Endometrium (tissue), 2 donors: ENCODE measurements at regions not wholly inside any gene's neighbourhood (a gene's known extent, or its start where the extent isn't known, plus 50 kb on each side); places are given as distances from the start of the nearest gene placed in this dataset.

Source experiments
- FAIRE-seq: peaks from 2 replicates; lab custom pipeline; 2012; peaks lifted over from hg19 to GRCh38; lab: Jason Lieb, UNC
- donor health status: control.
- donor health status: control.

DNA sequence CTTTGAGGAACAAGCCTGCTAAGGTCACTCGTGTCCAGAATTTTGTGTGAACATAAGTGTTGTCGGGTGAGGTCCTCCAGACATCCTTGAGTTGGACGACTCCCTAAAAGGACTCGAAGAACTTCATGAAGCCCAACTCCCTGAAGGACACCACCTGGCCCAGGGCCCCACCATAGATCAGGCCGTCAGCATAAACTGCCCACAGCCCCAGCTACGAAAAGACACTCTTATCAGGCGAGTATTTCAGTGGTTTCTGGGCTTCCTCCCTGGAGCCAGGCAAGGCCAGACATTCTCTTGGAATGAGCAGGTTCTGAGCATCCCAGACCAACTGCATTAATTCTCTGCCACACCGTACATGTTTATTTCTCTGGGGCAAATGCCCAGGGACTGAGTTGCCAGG, 170.1 kb downstream of the IGLL1 start:
- no peak for FAIRE-seq

DNA sequence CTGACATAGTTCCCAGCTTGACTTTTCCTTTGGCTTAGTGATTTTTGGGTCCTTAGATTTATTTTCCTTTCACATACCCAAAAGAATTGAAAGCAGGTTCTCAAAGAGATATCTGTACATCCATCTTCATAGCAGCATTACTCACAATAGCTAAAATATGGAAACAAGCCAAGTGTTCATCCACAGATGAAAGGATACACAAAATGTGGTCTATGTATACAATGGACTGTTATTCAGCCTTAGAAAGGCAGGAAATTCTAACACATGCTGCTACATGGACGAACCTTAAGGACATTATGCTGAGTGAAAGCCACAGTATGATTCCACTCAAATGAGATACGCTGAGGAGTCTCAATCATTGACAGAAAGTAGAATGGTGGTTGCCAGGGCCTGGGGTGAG, 171.8 kb downstream of the IGLL1 start:
- FAIRE-seq: no peak

DNA sequence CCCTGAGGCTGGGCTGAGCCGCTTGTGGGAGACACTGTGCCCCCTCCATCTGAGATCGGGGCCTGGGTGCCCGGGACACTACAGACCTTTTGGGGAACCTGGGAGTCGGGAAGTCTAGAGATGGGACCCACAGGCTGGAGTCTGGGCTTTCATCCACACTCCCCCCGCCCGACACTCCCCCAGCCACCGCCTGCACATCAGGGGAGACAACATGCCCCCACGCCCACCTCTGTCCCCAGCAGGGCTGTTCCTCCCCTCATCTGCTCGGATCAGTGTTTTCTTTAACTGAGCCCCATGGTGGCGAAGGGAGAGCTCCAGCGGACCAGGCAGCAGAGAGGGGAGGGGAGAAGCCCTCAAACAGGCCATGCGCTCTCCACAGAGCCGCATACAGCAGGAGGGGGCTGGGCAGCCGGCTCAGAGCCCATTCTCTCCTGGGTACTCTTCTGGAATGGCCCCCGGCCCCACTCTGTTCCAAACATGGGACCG, 174.7 kb downstream of the IGLL1 start:
- FAIRE-seq: no peak

DNA sequence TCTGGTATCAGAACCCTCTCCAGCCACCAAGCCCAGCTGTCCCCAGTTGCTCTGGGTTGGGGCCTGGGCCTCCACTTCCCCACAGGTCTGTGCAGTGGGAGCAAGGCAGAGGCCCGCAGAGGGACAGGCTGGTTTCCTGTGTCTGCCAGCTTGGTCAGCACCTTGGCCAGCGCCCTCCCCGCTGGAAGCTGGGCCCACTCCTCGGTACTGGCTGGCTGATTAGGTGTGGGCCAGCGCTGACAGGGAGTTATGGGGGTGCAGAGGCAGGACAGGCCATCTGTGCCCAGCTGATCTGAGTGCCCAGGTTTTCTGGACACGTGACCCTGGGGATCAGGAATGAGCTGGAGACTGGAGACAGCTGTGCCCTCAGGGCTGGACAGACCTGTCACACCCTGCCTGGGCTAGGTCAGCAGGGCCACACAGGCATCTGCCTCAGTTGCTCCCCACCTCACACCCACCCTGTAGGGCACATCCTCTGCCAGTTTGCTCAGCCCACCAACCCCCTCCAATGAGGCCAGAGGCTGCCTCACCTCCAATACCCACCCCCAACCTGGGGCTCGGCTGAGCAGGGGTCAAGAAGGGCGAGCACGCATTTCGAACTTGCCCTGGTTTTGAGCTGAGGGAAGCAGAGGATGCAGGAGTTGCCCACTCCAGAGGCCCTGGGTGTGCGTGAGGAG, 175.3 kb downstream of the IGLL1 start:
- FAIRE-seq: no peak

DNA sequence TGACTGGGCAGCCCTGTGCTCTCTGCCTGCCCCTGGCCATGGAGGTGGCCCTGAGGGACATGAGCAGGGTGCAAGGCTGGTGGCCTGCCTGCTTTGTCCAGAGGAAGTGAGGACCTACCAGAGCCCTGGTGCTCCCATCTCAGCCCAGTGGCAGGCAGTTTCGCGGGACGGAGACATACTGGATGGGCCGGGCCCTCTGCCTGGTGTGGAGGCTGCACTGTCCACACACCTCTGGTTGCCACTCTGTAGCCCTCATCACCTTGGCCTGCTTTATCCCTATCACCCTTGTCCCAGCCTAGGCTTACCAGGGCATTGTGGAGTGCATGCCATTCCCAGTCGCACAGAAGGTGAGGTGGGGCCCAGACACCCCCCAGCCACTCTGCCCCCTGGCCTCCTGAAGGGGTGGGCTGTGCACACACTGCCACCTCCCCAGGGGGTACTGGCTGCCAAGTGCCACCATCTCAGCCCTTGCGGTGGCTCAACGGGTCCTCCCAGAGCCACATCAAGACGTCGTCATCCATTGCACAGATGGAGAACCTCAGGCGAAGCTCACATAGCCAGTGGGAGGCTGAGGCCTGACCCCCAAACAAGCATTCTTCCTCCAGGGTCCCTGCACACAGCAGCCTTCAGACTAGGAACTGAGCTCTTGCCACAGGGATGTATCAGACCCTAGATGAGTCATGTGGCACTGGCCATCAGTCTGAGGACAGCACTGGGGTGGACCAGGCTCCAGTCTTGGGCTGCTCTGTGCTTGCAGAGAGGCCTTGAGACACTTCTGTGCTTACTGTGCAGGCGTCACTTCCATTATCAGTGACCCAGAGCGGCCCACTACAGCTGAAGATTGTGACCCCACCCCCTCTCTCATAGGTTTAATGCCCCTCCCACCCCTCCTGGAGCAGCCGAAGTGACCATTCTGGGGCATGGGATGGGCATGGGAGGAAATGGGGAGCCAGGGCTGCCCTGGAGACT, 176.1 kb downstream of the IGLL1 start:
- no peak for FAIRE-seq

DNA sequence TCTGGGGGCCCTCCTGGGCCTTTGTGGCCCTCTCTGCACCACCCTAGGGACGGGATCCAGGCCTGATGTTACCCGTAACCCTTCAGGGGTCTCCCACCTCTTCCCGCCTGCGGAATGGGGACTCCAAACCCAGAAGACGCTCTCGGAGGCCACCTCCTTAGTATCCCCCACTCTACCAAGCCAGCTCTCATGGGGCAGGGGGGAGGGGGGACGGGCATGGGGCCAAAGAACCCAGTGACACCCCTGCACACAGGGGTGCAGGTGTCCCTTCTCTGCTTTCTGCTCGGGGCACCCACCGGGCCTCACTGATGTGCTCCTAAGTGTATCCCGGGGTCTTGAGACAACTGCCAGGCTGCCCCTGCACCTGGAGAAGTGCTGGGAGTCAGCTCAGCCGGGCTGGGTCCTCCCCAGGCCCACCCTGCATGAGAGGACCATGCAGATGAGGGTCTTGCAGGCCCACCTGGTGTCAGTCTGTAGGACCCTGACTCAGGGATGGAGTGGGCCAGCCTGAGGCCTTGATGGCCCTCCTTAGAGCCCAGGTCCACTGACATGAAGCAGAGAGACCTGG, 176.9 kb downstream of the IGLL1 start:
- no peak for FAIRE-seq

DNA sequence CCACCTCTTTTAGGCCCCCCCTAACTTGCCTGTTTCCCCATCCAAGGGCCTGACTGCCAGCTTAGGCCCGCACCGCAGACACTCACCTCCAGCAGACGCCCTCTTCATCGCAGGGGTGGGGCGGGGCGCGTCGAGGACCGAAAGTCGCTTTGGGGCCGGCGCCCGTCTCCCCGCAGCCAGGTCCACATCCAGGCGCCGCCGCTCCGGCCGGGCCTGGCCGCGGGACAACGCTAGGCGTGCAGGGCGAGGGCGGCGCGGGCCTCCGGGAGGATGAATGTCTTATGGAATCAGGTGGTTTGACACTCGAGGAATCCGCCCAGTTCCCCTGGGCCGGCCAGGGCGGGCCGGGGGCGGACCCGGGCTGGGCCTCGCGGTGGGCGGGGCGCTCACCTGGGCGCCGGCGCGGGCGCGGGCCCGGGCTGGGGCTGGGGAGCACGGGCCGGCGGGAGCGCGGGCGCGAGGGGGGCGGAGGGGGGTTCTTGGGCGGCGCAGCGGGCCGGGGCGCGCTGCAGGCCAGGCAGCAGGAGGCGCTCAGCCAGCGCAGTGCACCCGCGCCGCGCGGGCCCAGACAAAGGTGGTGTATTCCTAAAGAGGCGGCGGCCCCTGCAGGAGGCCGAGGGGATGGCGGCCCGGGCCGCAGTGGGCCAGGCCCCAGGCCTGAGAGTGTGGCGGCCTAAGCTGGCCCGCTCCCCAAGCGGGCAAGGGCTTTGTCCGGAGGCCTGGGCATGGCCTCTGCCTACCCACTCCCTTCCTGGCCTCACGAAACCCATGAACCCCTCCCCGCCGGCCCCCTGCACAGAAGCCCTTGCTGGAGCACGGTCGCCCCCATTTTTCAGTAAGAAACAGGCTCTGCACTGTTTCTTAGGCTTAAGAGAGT, 177.6 kb downstream of the IGLL1 start:
- FAIRE-seq: no peak

DNA sequence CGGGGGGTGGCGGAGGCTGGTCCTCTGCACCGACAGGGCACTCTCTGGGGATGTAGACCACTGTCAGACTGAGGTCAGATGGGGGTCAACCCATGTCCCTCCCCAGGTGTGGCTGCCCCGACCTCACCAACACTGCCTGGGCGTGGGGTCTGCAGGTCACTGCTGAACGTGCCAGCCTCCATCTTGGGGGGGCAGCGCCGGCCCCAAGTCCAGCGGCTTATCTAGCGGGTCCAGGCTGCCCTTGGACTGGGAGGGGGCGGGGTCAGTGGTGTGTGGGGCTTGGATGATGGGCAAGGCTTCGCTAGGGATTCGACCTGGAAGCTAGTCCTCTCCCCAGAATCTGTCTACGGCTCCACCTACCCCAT, 178.2 kb downstream of the IGLL1 start:
- FAIRE-seq: no peak

DNA sequence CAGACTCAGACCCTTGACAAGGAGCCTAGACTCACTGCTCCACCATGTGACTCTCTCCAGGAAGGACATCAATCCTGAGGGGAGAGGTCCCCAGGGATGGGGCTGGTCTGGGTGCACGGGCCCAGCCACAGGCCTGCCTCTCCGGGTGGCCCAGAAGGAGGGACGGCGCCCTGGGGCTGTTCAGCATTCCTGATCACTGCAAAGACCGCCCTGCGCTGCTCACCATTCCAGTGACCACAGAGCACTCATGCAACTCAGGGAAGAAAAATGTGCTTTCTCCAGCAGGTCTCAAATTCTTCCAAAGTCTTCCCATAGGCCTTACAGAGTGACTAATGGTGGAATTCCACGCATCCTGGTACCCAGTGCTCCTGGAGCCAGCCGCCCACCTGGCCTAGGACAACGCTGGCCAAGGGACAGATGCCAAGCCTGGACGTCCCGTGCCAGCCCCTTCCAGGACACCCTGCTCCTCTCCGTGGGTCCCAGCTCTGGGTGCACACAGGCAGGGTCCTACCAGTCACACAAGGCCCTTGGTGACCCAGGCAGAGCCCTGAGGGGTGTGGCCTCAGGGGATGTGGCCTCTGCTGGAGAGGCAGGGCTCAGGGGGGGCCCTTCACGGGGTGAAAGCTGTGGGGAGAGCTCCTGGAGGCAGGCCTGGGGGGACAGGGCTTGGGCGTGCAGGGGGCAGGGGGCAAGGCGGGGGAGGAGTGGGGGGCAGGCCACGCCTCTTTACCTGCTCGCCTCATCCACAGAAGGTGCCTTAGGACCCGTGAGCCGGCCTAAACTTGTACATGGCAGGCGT, 178.8 kb downstream of the IGLL1 start:
- FAIRE-seq: no peak

DNA sequence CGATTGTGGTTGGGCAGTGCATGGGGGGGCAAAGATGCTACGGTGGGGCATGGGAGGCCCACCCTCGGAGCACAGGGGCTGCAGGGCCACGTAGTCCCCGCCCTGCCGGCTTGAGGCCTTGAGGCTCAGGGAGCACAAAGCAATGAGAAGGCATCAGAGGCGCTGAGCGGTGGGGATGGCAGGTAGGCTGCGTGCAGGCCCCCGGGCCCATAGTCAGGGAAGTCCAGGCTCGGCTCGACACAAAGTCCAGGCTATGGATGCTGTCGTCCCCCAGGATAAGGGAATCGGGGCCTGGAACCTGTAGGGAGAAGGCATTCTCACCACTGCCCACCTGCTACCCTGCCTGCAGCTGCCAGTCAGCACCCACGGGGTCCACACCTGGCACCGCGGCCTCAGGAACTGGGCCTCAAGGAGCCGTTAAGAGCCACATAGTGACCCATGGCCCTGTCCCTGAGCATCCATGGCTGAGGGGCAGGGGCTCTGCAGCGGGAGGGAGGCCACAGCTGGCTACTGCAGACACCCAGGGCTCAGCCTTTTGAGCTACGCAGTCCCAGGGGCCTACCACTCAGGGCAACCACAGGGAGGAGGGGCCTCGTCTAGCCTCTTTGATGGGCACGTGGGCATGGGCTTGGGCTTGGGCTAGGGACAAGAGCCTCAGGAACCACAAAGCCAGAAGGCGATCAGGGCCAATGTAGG, 179.7 kb downstream of the IGLL1 start:
- FAIRE-seq: no peak

DNA sequence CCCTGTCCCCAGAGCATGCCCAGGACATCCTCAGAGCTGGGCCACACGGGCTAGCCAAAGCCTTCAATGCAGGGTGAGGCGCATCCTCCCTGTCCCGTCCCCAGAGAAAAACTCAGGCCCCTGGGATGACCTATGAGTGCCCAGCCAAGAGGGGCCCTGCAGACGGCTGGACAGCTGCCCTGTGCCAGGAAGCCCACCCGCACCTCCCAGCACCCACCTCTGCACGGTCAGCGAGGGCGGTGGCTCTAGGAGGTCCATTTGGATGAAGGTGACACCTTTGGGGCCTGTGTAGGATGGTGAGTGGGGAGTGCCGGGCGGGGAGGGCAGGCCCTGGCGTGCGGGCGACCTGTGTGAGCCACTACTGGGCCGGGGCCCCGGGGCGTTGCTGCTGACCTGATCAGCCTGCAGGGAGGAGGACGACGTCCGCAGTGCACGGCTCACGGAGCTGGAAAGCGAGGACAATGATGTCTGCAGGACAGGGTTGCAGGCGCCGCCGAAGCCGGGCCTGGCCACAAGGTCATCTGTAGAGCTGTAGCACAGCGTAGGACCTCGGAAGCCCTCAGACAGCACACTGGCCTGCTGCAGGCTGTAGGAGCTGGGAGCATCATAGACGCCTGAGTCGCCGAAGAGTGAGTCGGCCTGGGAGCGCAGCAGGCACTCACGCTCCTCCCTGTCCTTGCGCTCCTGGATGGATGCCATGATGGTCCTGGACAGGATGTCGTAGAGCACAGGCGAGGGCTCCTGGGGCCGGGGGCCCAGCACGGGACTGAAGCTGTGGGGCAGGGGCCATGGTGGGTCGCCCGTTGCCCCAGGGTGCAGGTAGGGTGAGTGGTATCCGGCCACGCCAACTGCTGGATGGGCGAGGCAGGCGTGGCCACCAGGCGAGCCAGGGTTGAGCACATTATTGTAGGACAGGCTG, 180.5 kb downstream of the IGLL1 start:
- FAIRE-seq: no peak

DNA sequence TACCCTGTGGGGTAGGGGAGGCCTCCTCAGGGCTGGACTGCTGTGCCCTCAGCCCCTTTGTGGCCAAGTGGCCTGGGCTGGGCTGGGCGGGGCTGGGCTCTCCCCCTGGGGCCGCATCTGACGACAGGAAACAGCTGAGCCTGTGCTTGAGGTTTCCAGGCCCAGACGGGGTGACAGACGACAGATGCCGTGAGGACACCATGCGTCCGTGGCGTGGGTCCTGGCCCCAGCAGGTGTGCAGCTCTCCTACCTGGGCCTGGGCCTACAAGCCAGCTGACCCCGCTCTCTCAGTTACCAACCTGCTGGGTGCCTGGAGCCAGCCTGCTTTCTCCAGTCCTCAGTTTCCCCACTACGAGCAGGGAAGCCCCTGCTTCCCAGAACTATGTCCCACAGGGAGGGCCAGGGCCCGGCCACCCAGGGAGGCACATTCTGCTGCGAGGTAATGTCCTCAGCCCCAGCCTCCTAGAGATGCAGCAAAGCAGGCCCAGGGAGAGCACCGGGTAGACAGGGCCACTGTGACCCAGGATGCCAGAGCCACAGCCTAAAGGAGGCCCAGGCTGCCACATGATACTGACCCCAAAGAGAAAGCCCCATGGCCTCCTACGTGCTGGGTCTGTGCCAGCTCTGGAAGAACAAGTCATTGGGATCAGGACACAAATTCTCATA, 181.3 kb downstream of the IGLL1 start:
- FAIRE-seq: no peak

DNA sequence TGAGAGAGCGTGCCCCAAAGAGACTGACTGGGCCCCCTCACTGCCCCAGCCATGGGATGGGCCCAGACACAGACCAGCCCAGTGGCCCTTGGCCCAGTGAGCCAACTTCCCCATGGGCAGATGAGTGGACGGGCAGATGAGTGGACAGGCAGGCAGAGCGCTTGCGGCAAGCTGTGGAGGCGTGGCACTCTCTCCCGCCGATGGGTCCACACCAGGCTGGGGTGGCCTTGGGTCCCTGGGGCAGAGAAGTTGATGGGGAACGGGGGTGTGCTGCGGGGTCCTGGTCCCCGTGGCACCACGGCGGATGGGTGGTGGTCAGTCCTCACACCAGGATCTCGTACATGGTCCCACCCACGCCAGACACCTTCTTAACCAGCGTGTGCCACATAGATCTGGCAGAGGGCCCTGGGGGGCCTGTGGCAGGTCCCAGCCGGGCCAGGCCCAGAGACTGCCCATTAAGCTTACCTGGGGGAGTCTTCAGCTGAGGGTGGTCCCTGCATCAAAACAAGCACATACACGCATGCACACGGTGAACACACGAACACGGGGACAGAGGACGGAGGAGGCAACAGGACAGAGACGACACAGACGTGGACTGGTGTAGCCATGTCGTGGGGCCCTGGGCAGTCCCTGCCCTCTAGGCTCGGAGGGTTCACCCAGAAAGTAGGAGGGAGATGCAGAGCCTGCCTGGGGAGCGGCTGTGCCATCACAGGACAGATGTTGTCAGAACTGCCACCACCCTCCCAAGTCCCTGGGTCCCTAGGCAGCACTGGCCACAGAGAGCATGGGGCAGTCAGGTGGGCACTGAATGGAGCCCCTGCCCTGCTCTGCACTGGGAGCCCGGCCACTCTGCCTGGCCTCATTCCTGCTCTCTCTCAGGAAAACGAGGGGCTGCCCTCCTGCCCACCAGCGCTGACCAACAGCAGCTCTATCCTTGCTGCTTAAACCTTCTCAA, 182.2 kb downstream of the IGLL1 start:
- FAIRE-seq: no peak

DNA sequence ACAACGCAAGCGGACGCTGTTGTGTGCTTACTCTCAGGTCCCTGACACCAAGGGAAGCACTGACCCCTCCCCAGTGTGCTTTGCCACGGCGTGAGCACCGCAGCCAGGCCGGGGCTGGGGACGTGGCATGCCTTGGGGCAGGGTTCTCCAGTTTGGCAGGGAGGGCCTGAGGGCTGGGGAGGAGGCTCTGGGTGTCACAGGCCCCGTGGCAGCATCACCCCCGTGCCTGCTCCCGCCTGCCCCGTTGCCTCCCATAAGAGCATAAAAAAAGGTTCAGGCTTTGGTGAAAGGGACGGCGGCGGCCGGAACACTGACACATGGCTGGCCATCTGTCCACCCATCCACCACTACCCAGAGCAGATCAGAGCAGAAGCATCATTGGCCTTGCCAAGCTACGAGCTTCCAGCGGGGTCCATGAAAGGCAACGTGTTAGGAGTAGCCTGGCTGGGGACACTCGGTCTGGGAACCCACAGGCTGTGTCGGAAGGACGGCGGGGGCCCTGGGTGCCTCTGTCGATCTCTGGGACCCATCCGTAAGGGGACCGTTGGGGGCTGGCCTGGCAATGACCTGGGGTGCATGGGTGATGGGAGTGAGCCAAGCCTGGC, 183.0 kb downstream of the IGLL1 start:
- FAIRE-seq: no peak

DNA sequence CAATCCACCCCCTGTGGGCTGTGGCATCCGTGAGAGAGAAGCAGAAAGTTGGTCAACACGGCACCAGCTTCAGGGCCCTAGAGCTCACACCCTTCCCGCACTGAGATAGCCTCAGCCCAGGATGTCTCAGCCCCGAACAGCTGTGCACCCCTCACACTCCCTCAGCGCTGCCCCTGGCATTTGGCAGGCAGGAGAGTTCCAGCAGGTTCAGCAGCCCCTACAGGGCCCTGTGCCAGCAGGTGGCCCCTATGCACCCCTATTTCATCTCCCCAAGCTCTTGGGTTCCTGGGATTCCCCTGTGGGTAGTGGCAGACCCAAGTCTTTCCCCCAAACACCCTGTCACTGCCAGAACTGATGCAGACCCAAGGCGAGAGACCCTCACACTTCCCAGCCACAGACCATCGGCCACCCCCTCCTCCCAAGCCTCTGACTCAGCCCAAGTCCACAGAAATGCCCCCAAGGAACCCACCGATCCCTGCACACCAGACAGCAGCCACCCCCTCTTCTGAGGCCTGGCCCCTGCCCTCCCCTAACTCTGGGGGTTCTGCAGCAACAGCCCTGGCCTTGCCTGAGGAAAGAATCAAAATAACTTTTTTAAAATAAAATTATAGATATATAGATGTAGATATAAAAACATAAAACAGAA, 183.6 kb downstream of the IGLL1 start:
- no peak for FAIRE-seq

DNA sequence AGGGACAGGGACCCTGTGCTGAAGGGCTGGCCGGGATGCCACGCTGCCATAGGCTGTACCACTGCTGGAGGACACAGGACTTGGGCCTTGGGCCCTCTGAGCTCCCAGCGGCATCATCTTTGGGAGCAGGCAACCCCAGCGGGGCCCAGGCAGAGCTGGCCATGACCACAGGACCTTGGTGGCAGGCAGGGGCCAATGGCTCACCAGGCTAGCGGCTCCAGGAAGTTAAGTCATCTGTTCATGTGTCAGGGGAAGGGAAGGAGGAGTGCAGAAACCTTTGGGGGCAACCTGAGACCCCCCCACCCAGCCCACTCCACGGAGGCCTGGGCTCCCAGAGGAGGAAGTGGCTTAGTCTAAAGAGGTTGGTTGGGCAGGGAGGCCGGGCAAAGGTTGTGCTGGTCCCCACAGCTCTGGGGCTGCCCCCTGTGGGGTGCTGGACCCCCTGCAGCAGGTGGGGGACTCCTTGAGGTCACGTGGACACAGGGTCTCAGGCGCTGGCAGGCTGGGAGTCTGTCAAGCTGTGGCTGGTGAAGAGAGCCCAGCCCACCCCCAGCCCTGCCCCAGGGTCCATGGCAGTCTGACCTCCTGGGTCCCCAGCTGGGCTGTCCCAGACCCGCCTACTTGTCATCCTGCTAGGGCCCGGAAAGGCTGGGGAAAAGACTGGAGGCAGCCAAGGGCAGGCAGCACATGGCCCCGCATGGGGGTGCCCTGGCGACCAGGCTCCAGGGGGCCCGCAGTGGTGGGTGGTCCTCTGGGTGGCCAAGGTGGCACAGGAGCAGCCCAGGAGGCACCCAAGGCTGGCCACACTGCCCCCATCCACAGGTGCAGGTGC, 184.3 kb downstream of the IGLL1 start:
- FAIRE-seq: no peak
